Activated naive CD4-positive, alpha-beta T cell treated with anti-CD3 and anti-CD28 coated beads, Interleukin-2, amount 50 U/mL, for 24 hours (primary cell): ENCODE measurements at regions not wholly inside any gene's neighbourhood (a gene's known extent, or its start where the extent isn't known, plus 50 kb on each side); places are given as distances from the start of the nearest gene placed in this dataset.
"Not testable (repeated sequence)": the region's sequence is repeated elsewhere in the genome, so short reads cannot be mapped to it uniquely, and the experiment has no call there.

Source experiments
- H3K27ac Mint-ChIP-seq: one replicate; pipeline ENCODE4 v1.8.0; 2021; ENCODE audit warnings: mild to moderate bottlenecking, mixed read lengths
- H3K27me3 Mint-ChIP-seq: one replicate; pipeline ENCODE4 v1.8.0; 2021; ENCODE audit warnings: mixed read lengths
- H3K36me3 Mint-ChIP-seq: one replicate; pipeline ENCODE4 v1.8.0; 2021; ENCODE audit warnings: mixed read lengths
- H3K4me1 Mint-ChIP-seq: one replicate; pipeline ENCODE4 v1.8.0; 2021; ENCODE audit warnings: mixed read lengths
- H3K4me3 Mint-ChIP-seq: one replicate; pipeline ENCODE4 v1.8.0; 2021; ENCODE audit warnings: mild to moderate bottlenecking, mixed read lengths
- H3K9me3 Mint-ChIP-seq: one replicate; pipeline ENCODE4 v1.8.0; 2021; ENCODE audit warnings: mixed read lengths

DNA sequence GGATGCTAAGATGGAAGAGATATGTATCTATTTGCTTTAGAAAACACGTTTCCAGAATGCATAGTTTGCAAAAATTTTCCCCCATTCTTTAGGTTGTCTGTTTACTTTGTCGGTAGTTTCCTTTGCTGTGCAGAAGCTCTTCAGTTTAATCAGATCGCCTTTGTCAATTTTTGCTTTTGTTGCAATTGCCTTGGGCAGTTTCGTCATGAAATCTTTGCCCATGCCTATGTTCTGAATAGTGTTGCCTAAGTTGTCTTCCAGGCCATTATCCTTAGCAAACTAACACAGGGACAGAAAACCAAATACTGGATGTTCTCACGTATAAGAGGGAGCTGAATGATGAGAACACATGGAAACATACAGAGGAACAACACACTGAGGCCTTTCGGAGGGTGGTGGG, 454.2 kb upstream of the SLC35B3 start:
- no peaks in the 10 kb centered on the region for H3K4me1 Mint-ChIP-seq
- no peak overlapping the region for H3K27ac Mint-ChIP-seq
- no peaks in the 10 kb centered on the region for H3K36me3 Mint-ChIP-seq
- no peaks in the 10 kb centered on the region for H3K9me3 Mint-ChIP-seq
- no peak overlapping the region for H3K4me3 Mint-ChIP-seq
- no peaks in the 10 kb centered on the region for H3K27me3 Mint-ChIP-seq

DNA sequence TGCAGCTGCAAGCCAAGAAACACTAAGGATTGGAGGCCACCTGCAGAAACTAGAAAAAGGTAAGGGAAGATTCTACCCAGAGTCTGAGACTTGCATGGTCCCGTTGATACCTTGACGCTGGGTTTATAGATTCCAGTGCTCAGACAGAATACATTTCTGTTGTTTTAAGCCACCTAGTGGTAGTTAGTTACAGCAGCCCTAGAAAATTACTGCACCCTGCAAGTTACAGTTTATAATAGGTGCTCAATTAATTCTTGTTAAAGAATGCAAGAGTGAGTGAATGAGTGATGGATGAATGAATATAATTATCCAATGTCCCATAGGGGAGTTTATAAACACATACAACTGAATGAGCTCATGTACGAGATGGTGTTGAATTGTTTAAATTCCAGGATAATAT, 453.1 kb upstream of the SLC35B3 start:
- Mint-ChIP-seq H3K27me3 (no peaks in the 10 kb centered on the region), H3K4me3 (no peak overlapping the region), H3K27ac (no peak overlapping the region), H3K9me3 (no peaks in the 10 kb centered on the region), H3K4me1 (no peaks in the 10 kb centered on the region), H3K36me3 (no peaks in the 10 kb centered on the region)

GRCh38 chr6:8881663-8882062, 446.3 kb upstream of the SLC35B3 start:
- Mint-ChIP-seq H3K4me1 (no peaks in the 10 kb centered on the region), H3K9me3 (no peaks in the 10 kb centered on the region), H3K27me3 (no peaks in the 10 kb centered on the region), H3K27ac (no peak overlapping the region), H3K36me3 (no peaks in the 10 kb centered on the region), H3K4me3 (no peak overlapping the region)

- H3K4me3 Mint-ChIP-seq = no peak overlapping the region
- H3K36me3 Mint-ChIP-seq = no peaks in the 10 kb centered on the region
- H3K4me1 Mint-ChIP-seq = no peaks in the 10 kb centered on the region
- no peaks in the 10 kb centered on the region for H3K9me3 Mint-ChIP-seq
- no peaks in the 10 kb centered on the region for H3K27me3 Mint-ChIP-seq
- no peak overlapping the region for H3K27ac Mint-ChIP-seq
Observed at GRCh38 chr6:8879334-8879733, 444.0 kb upstream of the SLC35B3 start.

DNA sequence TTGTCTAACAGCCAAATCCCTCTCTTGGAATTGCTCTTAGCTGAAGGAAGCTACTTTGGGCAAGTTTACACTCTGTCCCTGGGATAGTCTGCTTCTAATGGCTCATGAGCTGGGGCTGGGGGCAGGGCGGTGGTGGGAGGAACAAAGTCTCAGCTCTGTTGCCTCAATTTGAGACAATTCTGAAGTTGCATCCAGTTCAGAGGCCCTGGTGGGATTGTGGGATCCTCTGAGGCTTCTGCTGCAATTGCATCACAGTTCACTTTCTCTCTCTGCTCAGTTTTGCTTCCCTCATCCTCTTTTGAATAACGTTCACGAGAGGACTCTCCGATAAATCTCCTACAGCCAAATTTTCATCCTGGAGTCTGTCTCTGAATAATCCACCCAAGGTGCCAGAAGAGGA, 440.6 kb upstream of the SLC35B3 start:
- Mint-ChIP-seq H3K36me3 (no peaks in the 10 kb centered on the region), H3K27ac (no peak overlapping the region), H3K4me3 (no peak overlapping the region), H3K27me3 (no peaks in the 10 kb centered on the region), H3K9me3 (no peaks in the 10 kb centered on the region), H3K4me1 (no peaks in the 10 kb centered on the region)

- H3K27me3 Mint-ChIP-seq = no peaks in the 10 kb centered on the region
- no peaks in the 10 kb centered on the region for H3K9me3 Mint-ChIP-seq
- no peaks in the 10 kb centered on the region for H3K36me3 Mint-ChIP-seq
- H3K4me1 Mint-ChIP-seq = no peaks in the 10 kb centered on the region
- no peak overlapping the region for H3K4me3 Mint-ChIP-seq
- H3K27ac Mint-ChIP-seq = no peak overlapping the region
Observed at GRCh38 chr6:8872589-8872988, 437.2 kb upstream of the SLC35B3 start.

DNA sequence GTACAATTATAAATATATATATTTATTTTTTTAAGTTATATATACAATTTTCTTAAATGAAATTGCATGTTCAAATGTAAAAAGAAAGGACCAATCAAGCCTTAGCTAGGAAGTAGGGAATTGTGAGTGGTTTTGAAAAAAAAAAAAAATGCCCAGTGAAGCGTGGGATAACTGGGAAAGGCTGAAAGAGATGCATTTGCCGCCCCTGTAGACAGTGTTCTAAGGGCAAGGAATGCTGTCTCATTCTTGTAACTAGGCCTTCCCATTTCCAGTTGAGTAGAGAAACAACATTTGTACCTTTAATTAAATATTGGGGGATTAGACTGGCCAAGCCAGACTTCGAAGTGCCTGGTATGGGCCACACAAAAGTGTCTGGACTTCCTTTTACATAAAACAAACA, 430.1 kb upstream of the SLC35B3 start:
- Mint-ChIP-seq H3K4me1 (no peaks in the 10 kb centered on the region), H3K4me3 (no peak overlapping the region), H3K36me3 (no peaks in the 10 kb centered on the region), H3K27ac (no peak overlapping the region), H3K27me3 (no peaks in the 10 kb centered on the region), H3K9me3 (no peaks in the 10 kb centered on the region)

DNA sequence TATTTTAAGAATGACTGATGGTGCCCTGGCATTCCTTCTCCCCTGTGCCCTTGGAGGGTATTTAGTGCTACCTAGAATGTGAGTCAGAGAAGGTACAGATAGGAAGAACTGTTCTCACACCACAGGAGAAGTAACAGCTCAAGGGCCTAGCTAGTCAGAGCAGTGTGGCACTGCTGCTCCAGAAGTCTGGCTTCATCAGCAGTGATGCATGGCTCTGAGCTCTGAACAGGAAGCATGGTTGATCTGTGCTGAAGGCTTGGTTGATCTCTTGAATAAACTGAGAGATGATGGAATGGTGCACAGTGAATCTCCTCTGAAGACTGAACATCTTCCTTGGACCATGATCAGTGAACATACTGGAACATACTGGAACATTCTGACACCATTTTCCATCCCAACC, 425.3 kb upstream of the SLC35B3 start:
- Mint-ChIP-seq H3K4me1 (no peaks in the 10 kb centered on the region), H3K9me3 (no peaks in the 10 kb centered on the region), H3K27me3 (no peaks in the 10 kb centered on the region), H3K27ac (no peak overlapping the region), H3K36me3 (no peaks in the 10 kb centered on the region), H3K4me3 (no peak overlapping the region)

GRCh38 chr6:8859501-8859900, 424.2 kb upstream of the SLC35B3 start:
- no peak overlapping the region for H3K4me3 Mint-ChIP-seq
- H3K27ac Mint-ChIP-seq = no peak overlapping the region
- no peaks in the 10 kb centered on the region for H3K9me3 Mint-ChIP-seq
- H3K27me3 Mint-ChIP-seq = no peaks in the 10 kb centered on the region
- H3K36me3 Mint-ChIP-seq = no peaks in the 10 kb centered on the region
- no peaks in the 10 kb centered on the region for H3K4me1 Mint-ChIP-seq

- H3K9me3 Mint-ChIP-seq = peaks cover 4% of the 10 kb centered on the region
- no peak overlapping the region for H3K4me3 Mint-ChIP-seq
- no peaks in the 10 kb centered on the region for H3K4me1 Mint-ChIP-seq
- no peak overlapping the region for H3K27ac Mint-ChIP-seq
- peaks cover 2% of the 10 kb centered on the region for H3K27me3 Mint-ChIP-seq
- H3K36me3 Mint-ChIP-seq = no peaks in the 10 kb centered on the region
Observed at GRCh38 chr6:8858854-8859331, 423.5 kb upstream of the SLC35B3 start.

GRCh38 chr6:8857160-8857559, 421.8 kb upstream of the SLC35B3 start:
- peaks cover 5% of the 10 kb centered on the region for H3K27me3 Mint-ChIP-seq
- peaks cover 5% of the 10 kb centered on the region for H3K9me3 Mint-ChIP-seq
- no peaks in the 10 kb centered on the region for H3K36me3 Mint-ChIP-seq
- H3K4me1 Mint-ChIP-seq = no peaks in the 10 kb centered on the region
- H3K4me3 Mint-ChIP-seq = no peak overlapping the region
- H3K27ac Mint-ChIP-seq = no peak overlapping the region

DNA sequence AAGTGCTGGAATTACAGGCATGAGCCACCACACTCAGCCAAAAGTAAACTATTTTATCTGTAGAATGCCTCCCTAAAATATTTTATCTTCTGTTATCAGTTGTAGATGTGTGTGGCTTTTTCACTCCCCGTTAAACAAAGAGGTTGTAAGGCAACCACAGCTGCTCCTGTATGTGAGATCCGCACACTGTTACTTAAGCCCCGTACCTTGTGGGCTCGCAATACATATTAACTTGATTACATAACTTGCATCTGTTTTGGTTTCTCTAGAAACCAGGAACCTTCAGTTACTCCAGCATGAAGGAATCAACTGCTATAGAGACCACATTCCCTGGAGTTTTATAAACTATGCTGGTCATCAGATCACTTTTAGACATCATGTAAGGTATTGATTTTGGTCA, 420.1 kb upstream of the SLC35B3 start:
- Mint-ChIP-seq H3K4me1 (no peaks in the 10 kb centered on the region), H3K4me3 (no peak overlapping the region), H3K36me3 (no peaks in the 10 kb centered on the region), H3K9me3 (peaks cover 5% of the 10 kb centered on the region), H3K27ac (no peak overlapping the region), H3K27me3 (peaks cover 8% of the 10 kb centered on the region)

- no peaks in the 10 kb centered on the region for H3K36me3 Mint-ChIP-seq
- no peaks in the 10 kb centered on the region for H3K4me1 Mint-ChIP-seq
- H3K27me3 Mint-ChIP-seq = peaks cover 8% of the 10 kb centered on the region
- peaks cover 11% of the 10 kb centered on the region for H3K9me3 Mint-ChIP-seq
- no peak overlapping the region for H3K4me3 Mint-ChIP-seq
- H3K27ac Mint-ChIP-seq = no peak overlapping the region
Observed at GRCh38 chr6:8852332-8852731, 417.0 kb upstream of the SLC35B3 start.

DNA sequence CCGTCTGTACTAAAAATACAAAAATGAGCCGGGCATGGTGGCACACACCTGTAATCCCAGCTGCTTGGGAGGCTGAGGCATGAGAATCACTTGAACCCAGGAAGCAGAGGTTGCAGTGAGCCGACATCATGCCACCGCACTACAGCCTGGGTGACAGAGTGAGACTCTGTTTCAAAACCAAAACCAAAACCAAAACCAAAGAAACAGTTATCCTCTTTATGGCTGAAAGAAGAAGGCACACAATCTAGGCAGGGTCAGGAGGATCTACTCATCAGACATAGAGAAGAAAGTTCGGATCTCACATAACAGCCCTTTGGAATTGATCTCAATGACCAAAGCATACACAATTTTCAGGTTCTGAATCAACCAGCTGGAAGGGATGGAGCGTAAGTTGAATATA, 411.3 kb upstream of the SLC35B3 start:
- H3K27me3 Mint-ChIP-seq, H3K36me3 Mint-ChIP-seq, H3K27ac Mint-ChIP-seq, H3K9me3 Mint-ChIP-seq, H3K4me3 Mint-ChIP-seq, H3K4me1 Mint-ChIP-seq: not testable (repeated sequence)

GRCh38 chr6:8845690-8846089, 410.3 kb upstream of the SLC35B3 start:
- no peak overlapping the region for H3K27ac Mint-ChIP-seq
- H3K4me1 Mint-ChIP-seq = no peaks in the 10 kb centered on the region
- no peak overlapping the region for H3K4me3 Mint-ChIP-seq
- H3K9me3 Mint-ChIP-seq = peaks cover 6% of the 10 kb centered on the region
- peaks cover 2% of the 10 kb centered on the region for H3K27me3 Mint-ChIP-seq
- H3K36me3 Mint-ChIP-seq = no peaks in the 10 kb centered on the region

GRCh38 chr6:8844968-8845367, 409.6 kb upstream of the SLC35B3 start:
- peaks cover 6% of the 10 kb centered on the region for H3K9me3 Mint-ChIP-seq
- H3K27ac Mint-ChIP-seq = no peak overlapping the region
- no peak overlapping the region for H3K4me3 Mint-ChIP-seq

DNA sequence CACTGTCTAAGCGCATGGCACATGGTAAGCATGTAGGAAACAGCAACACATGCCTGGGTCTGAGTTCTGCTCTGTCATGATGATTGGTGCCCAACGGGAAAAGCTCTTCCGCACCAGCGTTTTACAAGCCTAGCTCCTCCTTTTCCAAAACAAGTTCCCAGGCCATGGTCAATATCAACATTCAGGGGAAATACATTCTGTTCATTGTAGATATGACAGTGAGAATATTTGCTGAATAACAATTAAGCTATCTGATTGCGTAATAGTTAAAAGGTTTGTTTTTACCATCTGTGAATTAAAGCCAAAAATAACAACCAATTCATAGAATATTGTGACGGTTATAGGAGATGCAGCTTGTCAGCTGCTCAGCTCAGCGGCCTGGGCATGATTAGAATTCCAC, 404.3 kb upstream of the SLC35B3 start:
- H3K27me3 Mint-ChIP-seq = peaks cover 1% of the 10 kb centered on the region
- H3K4me3 Mint-ChIP-seq = no peak overlapping the region

More at GRCh38 chr6:8844968-8845367, 409.6 kb upstream of the SLC35B3 start:
- H3K36me3 Mint-ChIP-seq = no peaks in the 10 kb centered on the region
- H3K27me3 Mint-ChIP-seq = peaks cover 1% of the 10 kb centered on the region
- H3K4me1 Mint-ChIP-seq = no peaks in the 10 kb centered on the region

More for the DNA sequence above, 404.3 kb upstream of the SLC35B3 start:
- no peaks in the 10 kb centered on the region for H3K36me3 Mint-ChIP-seq
- no peak overlapping the region for H3K27ac Mint-ChIP-seq
- no peaks in the 10 kb centered on the region for H3K4me1 Mint-ChIP-seq
- no peaks in the 10 kb centered on the region for H3K9me3 Mint-ChIP-seq
